NCI-H774 (cell line): ENCODE measurements at regions not wholly inside any gene's neighbourhood (a gene's known extent, or its start where the extent isn't known, plus 50 kb on each side); places are given as distances from the start of the nearest gene placed in this dataset.
"Not testable (repeated sequence)": the region's sequence is repeated elsewhere in the genome, so short reads cannot be mapped to it uniquely, and the experiment has no call there.

ENCODE experiments used
- DNase-seq: peaks from one replicate; lab custom pipeline; 2025; lab: John Stamatoyannopoulos, UW

GRCh38 chr2:103169861-103170260 is 408.0 kb downstream of the TMEM182 start:
- DNase-seq: no peak

DNA sequence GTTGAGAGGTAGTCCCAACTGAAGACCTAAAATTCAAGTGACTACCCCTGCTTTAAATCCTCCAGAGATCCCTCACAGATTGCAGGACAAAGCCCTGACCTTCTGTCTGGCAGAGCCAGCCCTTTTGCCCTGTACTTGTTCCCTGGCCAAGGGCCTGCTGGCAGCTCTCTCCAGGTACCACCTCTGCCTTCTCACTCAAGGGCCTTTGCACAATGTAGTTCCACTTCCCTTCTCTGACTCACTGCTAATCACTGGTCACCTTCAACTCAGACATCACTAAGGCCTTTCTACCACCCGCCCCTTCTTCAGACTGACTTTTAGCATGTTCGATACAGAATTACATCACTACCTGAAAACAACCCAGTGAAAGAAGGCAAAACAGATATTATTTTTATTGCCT is 411.0 kb downstream of the TMEM182 start:
- no peak for DNase-seq

- no peak for DNase-seq
Observed at GRCh38 chr2:103174711-103175110, 412.9 kb downstream of the TMEM182 start.

DNA sequence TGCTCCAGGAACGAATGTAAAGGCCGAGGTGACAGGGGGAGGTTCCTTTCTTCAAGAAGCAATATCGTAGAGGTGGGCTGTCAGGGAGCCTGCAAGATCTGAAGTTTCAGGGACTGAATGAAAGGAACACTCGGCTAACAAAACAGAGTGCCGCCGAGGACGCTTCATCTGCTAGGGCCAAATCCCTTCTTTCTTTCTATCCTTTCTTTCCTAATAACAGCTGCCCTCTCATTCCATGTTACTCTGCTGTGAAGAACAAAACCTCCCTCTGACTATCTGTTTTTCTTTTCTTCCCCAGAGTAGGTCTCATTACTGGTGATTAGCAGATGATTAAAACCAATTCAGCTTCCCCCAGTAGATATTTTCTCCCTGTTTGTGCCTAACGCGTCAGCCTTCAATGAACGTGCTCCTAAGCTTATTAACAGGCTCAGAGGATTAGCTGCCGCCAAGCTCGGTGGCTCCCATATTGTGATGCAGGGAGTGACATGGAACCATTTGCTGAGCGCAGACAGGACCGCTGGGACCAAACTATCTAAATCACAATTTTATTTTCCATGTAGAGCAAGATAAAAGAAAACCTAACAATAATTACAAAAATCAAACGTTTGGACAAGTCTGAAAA is 414.6 kb downstream of the TMEM182 start:
- no peak for DNase-seq

DNA sequence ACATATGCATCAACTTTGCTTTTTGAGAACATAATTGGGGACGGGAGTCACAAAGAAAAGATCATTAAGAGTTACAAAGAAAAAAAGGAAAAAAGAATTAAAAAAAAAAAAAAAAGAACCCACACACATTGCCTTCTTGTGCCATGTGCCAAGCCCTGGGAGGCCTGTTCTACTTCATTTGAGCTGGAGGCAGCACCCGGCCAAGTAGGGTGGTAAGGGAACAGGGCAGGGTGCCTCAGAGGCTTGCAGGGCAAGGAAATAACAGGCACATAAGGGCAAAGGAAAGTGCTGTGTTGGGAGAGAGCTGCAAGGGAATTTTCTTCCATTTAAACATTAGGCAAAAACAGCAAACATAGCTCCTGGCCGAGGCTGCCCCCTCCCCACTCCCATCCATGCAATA is 418.0 kb downstream of the TMEM182 start:
- no peak for DNase-seq

GRCh38 chr2:103183061-103183460 is 421.2 kb downstream of the TMEM182 start:
- no peak for DNase-seq

DNA sequence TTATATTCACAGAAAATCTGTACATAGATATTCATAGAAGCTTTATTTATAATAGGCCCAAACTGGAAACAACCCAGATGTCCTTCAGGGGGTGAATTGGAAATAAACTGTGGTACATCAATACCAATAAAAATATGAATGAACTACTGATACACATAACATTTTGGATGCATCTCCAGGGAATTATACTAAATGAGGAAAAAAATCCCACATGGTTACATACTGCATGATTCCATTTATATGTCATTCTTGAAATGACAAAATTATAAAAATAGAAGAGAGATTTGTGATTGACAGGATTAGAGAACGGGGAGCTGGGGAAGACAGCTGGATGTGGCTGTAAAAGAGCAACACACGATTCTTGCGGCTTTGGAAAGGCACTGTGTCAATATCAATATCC is 435.0 kb downstream of the TMEM182 start:
- DNase-seq: no peak

GRCh38 chr2:103200774-103201173 is 438.9 kb downstream of the TMEM182 start:
- not testable (repeated sequence) for DNase-seq

GRCh38 chr2:103208916-103209315 is 447.1 kb downstream of the TMEM182 start:
- no peak for DNase-seq

GRCh38 chr2:103213028-103213542 is 451.3 kb downstream of the TMEM182 start:
- no peak for DNase-seq

- no peak for DNase-seq
Observed at GRCh38 chr2:103218516-103218915, 456.7 kb downstream of the TMEM182 start.

GRCh38 chr2:103219398-103219797 is 457.6 kb downstream of the TMEM182 start:
- no peak for DNase-seq

DNA sequence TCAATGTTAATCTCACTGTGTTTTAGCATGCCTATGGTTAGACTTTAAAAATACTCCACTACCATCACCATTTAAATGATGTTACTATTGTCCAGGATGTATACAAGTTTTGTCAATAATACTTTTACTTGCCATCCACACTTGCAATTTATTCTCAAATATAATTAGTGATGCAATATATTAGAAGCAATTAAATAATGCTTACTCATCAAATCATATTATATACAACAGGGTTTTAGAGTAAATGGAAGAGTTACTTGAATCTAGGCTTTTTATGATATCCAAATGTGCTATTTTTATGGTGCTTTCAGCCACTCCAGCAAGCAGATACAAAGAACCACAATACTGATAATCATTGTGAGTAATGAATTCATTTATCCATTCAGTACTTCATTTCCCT is 461.1 kb downstream of the TMEM182 start:
- DNase-seq: no peak

DNA sequence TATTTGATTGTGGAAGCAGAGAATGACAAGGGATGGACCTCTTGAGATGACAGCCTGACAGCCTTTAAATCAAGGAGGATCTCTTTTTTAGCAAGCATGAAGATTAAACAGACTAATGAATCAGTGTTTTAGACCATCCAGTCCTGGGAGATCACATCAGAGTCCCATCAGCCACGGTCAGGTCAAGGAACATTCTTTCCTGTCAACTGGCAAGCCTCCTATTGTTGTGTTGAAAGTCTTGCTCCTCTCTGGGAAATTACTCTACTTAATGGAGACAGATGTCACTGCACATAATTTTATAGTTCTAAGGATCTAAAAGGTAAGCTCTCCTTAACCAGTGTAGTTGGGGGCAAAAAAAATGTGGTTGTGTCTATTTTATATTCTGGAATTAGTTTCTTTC is 469.0 kb downstream of the TMEM182 start:
- DNase-seq: no peak

GRCh38 chr2:103232865-103233264 is 471.0 kb downstream of the TMEM182 start:
- no peak for DNase-seq

- no peak for DNase-seq
Observed at GRCh38 chr2:103233691-103234090, 471.9 kb downstream of the TMEM182 start.

DNA sequence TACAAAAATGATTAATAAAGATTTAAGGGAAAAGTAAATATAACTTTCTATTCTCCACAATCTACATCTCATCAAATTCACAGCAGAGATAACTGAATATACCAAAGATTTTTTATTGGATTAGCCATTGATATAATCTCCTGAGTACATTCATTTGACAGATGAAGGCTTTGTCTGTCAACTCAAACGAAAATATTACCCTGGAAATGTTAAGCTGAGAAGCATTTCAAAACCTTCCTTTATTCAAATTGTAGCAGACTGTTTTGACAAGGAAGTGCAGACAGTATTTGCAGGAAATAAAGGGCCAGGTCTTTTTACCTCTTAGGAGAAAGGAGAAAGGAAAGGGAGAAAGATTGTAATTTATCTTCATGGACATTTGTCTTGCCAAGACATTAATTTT is 473.5 kb downstream of the TMEM182 start:
- DNase-seq: no peak

DNA sequence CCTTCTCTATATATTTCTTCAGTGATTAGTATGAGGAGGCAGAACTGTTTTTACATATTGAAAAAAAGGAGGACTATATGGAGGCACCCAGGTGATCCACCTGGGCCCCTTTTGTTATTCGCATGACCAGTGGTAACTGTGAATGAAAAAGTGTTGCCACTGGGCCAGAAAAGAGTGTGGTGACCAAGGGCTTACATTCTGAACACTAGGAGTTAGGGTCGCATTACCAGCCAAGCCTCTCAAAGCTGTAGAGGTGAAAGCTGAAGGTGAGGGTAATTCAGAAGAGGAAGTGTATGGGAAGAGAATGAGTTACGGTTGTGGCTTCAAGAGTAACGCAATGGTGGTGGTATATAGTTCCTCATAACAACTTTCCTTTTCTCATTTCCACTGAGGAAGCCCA is 487.6 kb downstream of the TMEM182 start:
- no peak for DNase-seq

DNA sequence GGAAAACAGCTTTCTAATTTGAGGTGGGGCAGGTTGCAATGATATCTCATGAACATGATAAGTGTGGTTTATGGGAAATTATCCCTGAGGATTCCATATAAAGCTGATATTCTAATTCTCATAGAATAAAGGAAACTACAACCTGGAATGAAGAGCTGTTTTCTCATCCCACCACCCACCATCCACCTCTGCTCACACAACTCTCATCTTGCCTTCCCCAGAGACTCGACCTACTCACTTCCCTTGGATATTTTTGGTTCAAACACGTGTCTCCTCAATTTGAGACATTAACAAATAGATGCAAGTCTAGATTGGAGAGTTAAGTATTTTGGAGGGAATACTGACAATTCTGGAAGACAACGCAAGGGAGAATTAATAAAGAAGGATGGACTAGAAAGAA is 490.9 kb downstream of the TMEM182 start:
- no peak for DNase-seq

- DNase-seq: no peak
Observed at GRCh38 chr2:103254611-103255010, 492.8 kb downstream of the TMEM182 start.

- DNase-seq: no peak
Observed at GRCh38 chr2:103264058-103264768, 502.4 kb downstream of the TMEM182 start.

GRCh38 chr2:103265521-103265920 is 503.7 kb downstream of the TMEM182 start:
- no peak for DNase-seq

- DNase-seq: no peak
Observed at GRCh38 chr2:103268841-103269498, 507.1 kb downstream of the TMEM182 start.
